MCF 10A (cell line): ENCODE measurements at regions not wholly inside any gene's neighbourhood (a gene's known extent, or its start where the extent isn't known, plus 50 kb on each side); places are given as distances from the start of the nearest gene placed in this dataset.

Source experiments
- BruUV-seq: library from RNA; stranded (reverse); fragments of 400-500 nt; replicated peaks from 2 replicates; lab custom pipeline; 2021; lab: Mats Ljungman, UMichigan
- CTCF ChIA-PET: fragments of 300-600 bp; sonication (Branson Sonifier 250); formaldehyde crosslinking; extraction: SDS; loops from one replicate; lab custom pipeline; 2021; ENCODE audit warnings: antibody characterized with exemption, inconsistent platforms; lab: Yijun Ruan, JAX
- POLR2A ChIA-PET: fragments of 300-600, 350-650 bp; sonication (Branson Sonifier 250); formaldehyde crosslinking; extraction: SDS; loops from one replicate; lab custom pipeline; 2020; ENCODE audit warnings: antibody characterized with exemption, inconsistent platforms; lab: Yijun Ruan, JAX
- DNase-seq: peaks from one replicate; pipeline ENCODE4 v3.0.0-alpha.2; 2018; ENCODE audit not compliant: unreplicated experiment
- H3K27ac Mint-ChIP-seq: one replicate; pipeline ENCODE4 v1.8.0; 2022; ENCODE audit warnings: mild to moderate bottlenecking, low read depth, mixed read lengths; ENCODE audit not compliant: unreplicated experiment
- H3K27me3 Mint-ChIP-seq: one replicate; pipeline ENCODE4 v1.8.0; 2022; ENCODE audit warnings: mixed read lengths; ENCODE audit not compliant: insufficient read depth, unreplicated experiment
- H3K36me3 Mint-ChIP-seq: one replicate; pipeline ENCODE4 v1.8.0; 2022; ENCODE audit warnings: mild to moderate bottlenecking, moderate library complexity, mixed read lengths; ENCODE audit not compliant: insufficient read depth, unreplicated experiment
- H3K4me1 Mint-ChIP-seq: one replicate; pipeline ENCODE4 v1.8.0; 2022; ENCODE audit warnings: mixed read lengths; ENCODE audit not compliant: insufficient read depth, unreplicated experiment
- H3K4me3 Mint-ChIP-seq: one replicate; pipeline ENCODE4 v1.8.0; 2022; ENCODE audit warnings: mild to moderate bottlenecking, moderate library complexity, mixed read lengths; ENCODE audit not compliant: unreplicated experiment
- H3K9me3 Mint-ChIP-seq: one replicate; pipeline ENCODE4 v1.8.0; 2022; ENCODE audit warnings: mixed read lengths; ENCODE audit not compliant: unreplicated experiment
- intact Hi-C: fragments of 100-400 bp; cut with micrococcal nuclease; formaldehyde crosslinking; loops from 2 replicates; pipeline ENCODE4 v1.14.1; 2022
- TF ChIP-seq, protein P1 (sequence below): fragments of 200-600 bp; IDR thresholded peaks from one replicate; pipeline ENCODE4 v1.8.0; 2022; ENCODE audit warnings: antibody characterized with exemption, mild to moderate bottlenecking; ENCODE audit not compliant: unreplicated experiment

DNA sequence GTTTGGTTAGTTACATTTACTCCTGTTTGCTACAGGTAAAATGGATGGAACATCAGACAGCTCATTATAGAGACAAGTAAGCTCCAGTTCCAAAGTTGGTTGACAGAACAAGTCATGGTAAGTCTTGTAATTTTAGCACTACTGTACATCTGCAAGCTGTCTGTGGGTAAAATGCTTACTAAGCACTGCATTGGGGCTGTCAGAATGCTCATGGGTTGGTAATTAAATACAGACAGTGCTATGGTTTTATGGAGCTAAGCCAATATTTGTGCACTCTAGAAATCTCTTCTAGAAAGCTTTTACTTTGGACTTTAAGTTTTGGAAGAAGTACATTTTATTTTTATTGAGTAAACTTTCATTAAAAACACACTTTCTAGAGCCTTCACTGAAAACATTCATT lies 419.2 kb upstream of the MMS22L start:
- ChIA-PET CTCF (no interaction called here), POLR2A (interaction anchor here (0.6 kb wide), 1 partner anchor 452 kb away, joined by 4 read pairs; no protein-coding TSS in a partner anchor)
- intact Hi-C loops = no loop called here
- H3K36me3 Mint-ChIP-seq = no peaks in the 10 kb centered on the region
- H3K27ac Mint-ChIP-seq = no peak overlapping the region
- peaks cover 46% of the 10 kb centered on the region for H3K27me3 Mint-ChIP-seq
- DNase-seq = no peak
- no peaks in the 10 kb centered on the region for H3K9me3 Mint-ChIP-seq
- TF ChIP-seq, protein P1, sequence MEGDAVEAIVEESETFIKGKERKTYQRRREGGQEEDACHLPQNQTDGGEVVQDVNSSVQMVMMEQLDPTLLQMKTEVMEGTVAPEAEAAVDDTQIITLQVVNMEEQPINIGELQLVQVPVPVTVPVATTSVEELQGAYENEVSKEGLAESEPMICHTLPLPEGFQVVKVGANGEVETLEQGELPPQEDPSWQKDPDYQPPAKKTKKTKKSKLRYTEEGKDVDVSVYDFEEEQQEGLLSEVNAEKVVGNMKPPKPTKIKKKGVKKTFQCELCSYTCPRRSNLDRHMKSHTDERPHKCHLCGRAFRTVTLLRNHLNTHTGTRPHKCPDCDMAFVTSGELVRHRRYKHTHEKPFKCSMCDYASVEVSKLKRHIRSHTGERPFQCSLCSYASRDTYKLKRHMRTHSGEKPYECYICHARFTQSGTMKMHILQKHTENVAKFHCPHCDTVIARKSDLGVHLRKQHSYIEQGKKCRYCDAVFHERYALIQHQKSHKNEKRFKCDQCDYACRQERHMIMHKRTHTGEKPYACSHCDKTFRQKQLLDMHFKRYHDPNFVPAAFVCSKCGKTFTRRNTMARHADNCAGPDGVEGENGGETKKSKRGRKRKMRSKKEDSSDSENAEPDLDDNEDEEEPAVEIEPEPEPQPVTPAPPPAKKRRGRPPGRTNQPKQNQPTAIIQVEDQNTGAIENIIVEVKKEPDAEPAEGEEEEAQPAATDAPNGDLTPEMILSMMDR = no peak
- no peak overlapping the region for H3K4me3 Mint-ChIP-seq
- H3K4me1 Mint-ChIP-seq = no peaks in the 10 kb centered on the region
- BruUV-seq = no TSS peak

DNA sequence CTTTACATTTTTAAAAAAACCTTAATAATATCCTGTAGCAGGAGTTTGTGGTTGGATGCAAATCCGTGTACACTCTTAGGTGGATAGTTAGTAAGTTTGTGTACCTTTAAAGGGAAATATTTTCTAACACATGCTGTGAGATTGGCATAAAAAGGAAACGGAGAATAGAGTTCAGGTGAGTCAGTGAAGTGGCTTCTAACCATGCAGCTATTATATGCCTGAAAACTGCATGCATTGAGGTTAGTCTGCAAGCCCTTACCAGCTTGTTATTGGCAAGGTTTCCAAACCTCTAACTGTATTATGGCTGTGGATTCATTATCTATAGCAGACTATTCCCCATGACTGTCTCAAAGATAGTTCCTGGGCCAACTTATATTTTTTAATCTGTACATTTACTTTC lies 420.6 kb upstream of the MMS22L start:
- POLR2A ChIA-PET = no interaction called here
- no TSS peak for BruUV-seq

DNA sequence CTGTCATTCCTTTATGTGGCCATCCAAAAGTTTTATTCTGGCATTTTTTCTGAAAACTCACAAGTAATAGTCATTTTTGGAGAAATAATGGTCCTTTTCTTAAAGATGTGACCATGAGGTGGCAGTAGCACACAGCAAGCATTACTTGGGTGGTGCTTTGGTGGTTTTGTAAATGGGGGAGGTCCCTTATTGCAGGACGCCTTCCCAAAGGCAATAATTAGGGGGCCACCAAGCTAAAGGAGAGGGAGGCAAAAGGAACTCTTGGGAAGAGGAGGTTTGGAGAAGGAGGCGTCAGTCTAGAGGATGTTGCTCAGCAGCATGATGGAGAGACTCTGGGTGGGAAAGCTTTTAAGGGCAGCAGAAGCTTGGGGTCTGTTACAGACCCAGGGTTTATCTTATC lies 422.6 kb upstream of the MMS22L start:
- ChIA-PET CTCF (interaction anchor here (0.7 to 1.1 kb wide), 5 partner anchors 13 to 407 kb away, joined by 3 to 5 read pairs (median 4); no protein-coding TSS in a partner anchor), POLR2A (no interaction called here)
- TF ChIP-seq, protein P1 = peak; percentile 51
- Mint-ChIP-seq H3K27ac (no peak overlapping the region), H3K27me3 (peaks cover 50% of the 10 kb centered on the region), H3K36me3 (no peaks in the 10 kb centered on the region), H3K4me1 (no peaks in the 10 kb centered on the region), H3K9me3 (no peaks in the 10 kb centered on the region), H3K4me3 (no peak overlapping the region)
- BruUV-seq = no TSS peak
- DNase-seq = peak; percentile 14
- intact Hi-C loops = loop anchor here (5.0 kb wide), 1 partner anchor 1142 kb away; no protein-coding TSS in a partner anchor

More for the DNA sequence above, 420.6 kb upstream of the MMS22L start:
- CTCF ChIA-PET = interaction anchor here (0.8 to 1.6 kb wide), 3 partner anchors 17 to 1142 kb away, joined by 3 to 4 read pairs (median 3); no protein-coding TSS in a partner anchor
- H3K9me3 Mint-ChIP-seq = no peaks in the 10 kb centered on the region
- peaks cover 39% of the 10 kb centered on the region for H3K27me3 Mint-ChIP-seq
- H3K36me3 Mint-ChIP-seq = no peaks in the 10 kb centered on the region
- no peak for DNase-seq
- TF ChIP-seq, protein P1 = no peak
- no peaks in the 10 kb centered on the region for H3K4me1 Mint-ChIP-seq
- intact Hi-C loops = no loop called here
- H3K27ac Mint-ChIP-seq = no peak overlapping the region
- no peak overlapping the region for H3K4me3 Mint-ChIP-seq

DNA sequence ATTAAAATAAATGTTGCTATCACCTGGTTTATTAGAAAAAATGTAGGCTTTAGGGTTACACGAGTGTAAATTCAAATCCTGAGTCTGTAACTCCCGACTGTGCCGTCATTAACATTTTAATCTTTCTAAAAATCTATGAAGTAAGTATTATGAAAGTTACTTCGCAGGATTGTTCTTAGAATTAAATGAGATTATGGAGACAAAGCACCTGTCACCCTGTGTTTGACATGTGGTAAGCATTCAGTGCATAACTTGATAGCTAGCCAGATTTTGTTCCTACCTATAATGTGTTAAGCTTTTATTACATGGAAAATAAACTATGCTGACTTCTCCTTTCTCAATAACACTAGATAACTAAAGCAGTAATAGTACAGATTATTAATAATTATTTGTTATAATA lies 429.7 kb upstream of the MMS22L start:
- Mint-ChIP-seq H3K36me3 (no peaks in the 10 kb centered on the region), H3K4me3 (no peak overlapping the region), H3K4me1 (no peaks in the 10 kb centered on the region), H3K27me3 (peaks cover 72% of the 10 kb centered on the region), H3K9me3 (no peaks in the 10 kb centered on the region), H3K27ac (no peak overlapping the region)
- ChIA-PET POLR2A (no interaction called here), CTCF (interaction anchor here (0.5 to 0.6 kb wide), 2 partner anchors 40 to 383 kb away, joined by 4 to 5 read pairs; no protein-coding TSS in a partner anchor)
- no peak for DNase-seq
- TF ChIP-seq, protein P1 = no peak
- BruUV-seq = no TSS peak
- intact Hi-C loops = no loop called here
